IPS DF 4.7 (cell line): ENCODE measurements at regions not wholly inside any gene's neighbourhood (a gene's known extent, or its start where the extent isn't known, plus 50 kb on each side); places are given as distances from the start of the nearest gene placed in this dataset.
A peak's percentile ranks its signal among the peaks of the same experiment; 100 is the strongest.

Experiments used
- DNase-seq: peaks from one replicate; pipeline ENCODE4 v3.0.0-alpha.2; 2013; ENCODE audit warnings: low spot score; ENCODE audit errors: extremely low read depth

DNA sequence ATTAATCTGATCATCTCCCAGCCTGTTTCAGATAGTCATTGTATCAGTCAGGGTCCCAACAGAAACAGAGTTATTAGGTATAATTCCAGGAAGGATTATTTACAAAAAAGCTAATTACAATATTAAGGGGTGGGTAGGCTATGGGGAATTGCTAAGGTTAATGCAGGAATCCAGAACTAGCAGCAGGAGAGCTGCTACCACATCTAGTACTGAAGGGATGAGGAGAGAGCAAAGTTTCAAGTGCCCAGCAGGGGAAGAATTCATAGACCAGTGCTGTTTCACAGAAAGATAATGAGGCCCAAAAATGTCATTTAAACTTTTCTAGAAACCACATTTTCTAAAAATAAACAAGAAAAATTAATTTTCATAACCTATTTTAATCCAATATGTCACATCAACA is 284.2 kb downstream of the HACE1 start:
- no peak for DNase-seq

DNA sequence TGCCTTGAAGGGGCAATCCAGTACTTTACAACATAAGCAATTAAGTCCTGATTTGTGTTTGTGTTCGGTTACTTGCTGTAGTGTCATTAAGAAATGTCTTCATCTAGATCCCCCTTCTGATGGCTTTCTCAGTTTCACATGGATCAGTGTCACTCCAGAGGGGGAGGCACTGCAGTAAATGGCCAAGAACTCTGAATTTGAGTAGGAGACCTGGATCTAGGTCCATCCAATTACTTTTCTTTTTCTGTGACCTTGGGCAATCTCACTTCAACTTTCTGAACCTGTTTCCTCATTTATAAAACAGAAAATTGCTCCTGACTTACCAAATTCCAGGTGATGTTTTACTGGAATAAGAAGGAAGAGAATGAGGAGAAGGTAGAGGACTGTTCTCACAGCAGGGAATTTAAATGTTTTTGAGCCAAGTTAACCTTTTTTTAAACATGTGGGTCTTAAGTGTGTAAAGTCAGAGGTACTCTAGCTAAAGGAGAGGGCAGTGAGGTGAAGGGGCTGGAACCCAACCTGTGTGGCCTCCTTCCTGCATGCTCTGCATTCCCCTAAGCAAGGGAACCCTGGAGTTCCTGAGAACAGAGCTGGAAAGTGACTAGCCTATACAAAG is 285.5 kb downstream of the HACE1 start:
- no peak for DNase-seq

DNA sequence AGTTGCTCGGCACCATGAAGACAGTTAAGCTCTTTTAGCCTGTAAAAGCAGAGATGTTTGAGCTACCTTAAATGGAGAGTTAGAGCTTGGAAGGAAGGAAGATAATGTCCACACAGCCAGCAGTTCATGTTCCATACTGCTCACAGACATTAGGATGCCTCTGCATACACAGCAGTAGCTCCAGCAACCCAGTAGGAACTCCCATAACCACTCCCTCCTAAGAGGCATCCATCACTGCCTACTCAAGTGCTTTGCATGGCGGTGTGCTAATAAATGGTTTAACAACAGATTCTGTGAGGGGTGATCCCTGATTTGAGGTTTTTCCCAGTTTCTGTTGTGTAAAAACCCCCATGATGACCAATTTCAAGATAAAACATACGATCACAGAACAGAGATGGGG is 286.4 kb downstream of the HACE1 start:
- no peak for DNase-seq

DNA sequence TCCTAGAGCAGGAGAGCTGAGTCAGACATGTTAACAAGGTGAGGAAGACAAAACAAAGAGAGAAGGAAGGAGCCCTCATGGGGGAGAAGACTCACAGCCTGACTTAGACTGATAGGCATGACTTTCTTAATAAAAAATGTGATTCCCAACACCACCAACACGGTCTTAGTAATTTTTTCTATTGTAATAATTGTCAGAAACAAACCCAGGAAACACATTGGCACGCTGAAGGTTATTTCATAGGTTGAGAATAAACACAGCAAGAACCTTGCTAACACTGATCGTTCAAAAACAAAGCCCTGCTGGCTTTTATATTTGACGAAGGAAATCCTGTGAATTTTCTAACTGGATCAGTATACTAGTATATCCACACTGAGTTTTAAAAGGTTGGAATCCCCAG is 286.8 kb downstream of the HACE1 start:
- no peak for DNase-seq

GRCh38 chr6:104566411-104566810 is 293.3 kb downstream of the HACE1 start:
- DNase-seq: no peak

DNA sequence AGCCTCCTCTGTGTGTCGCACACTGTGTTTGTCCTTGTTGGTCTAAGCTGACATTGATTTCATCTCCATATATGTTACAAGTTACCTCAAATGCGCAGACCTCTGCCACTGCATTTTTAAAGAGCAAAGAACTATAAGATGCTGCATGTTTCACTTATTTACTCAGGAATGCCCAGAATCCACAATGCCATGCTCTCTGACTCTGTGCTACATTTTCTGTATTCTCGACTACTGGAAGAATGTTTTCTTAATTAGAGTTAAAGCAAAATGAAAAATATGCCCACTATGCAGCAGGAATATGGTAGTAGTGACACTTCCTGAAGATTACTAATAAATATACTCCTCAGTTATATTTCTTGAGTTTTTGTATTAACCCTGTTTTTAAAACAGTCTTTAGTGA is 296.4 kb downstream of the HACE1 start:
- DNase-seq: no peak

GRCh38 chr6:104559435-104560202 is 300.1 kb downstream of the HACE1 start:
- DNase-seq: no peak

DNA sequence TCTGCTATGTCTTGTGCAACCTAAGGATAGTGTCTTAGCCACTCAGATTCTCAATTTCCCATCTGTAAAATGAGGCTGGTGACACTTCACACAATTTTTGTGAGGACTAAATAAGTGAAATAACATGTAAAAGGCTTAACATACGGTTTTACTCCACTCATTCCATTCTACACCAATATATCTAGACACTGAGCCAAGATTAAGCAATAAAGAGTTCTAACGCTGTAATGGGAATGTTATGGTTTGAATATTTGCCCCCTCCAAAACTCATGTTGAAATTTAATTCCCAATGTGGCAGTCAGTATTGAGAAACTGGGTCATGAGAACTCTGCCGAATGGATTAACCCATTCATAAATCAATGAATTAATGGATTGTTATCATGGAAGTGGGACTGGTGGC is 301.0 kb downstream of the HACE1 start:
- DNase-seq: no peak

- no peak for DNase-seq
Observed at GRCh38 chr6:104548297-104548696, 311.4 kb downstream of the HACE1 start.

- no peak for DNase-seq
Observed at GRCh38 chr6:104541411-104541810, 318.3 kb downstream of the HACE1 start.

DNA sequence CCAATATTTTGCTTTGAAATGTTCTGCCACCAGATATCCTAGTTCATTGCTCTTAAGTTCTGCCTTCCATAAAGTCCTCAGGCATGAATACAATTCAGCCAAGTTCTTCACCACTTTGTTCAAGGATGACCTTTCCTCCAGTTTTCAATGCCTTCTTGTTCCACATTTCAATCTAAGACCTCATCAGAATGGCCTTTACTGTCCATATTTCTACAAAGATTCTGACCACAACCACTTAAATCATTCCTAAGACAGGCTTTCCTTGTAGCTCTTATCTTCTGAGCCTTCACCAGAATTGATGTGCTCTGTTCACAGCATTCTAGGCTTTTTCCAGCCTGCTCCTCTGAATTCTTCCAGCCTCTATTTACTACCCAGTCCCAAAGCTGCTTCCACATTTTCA is 319.0 kb downstream of the HACE1 start:
- DNase-seq: no peak

GRCh38 chr6:104539173-104539572 is 320.5 kb downstream of the HACE1 start:
- DNase-seq: no peak

DNA sequence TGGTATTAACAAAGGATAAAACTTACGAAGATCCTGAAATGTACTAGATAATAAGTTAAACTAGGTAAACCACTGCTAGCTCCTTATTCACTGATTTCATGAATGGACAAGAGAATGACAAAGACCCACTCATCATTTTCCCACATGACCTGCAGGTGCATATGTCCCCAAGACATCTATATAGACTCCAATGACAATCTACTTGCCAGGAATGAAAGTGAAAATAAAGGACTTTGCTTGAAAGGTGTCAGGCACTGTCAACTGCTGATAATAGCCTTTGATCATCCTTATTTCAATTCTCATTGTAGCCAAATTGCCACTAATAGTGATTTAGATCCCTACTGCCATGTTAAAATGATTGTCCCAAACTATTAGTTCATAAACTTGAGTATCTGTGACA is 321.8 kb downstream of the HACE1 start:
- DNase-seq: no peak

DNA sequence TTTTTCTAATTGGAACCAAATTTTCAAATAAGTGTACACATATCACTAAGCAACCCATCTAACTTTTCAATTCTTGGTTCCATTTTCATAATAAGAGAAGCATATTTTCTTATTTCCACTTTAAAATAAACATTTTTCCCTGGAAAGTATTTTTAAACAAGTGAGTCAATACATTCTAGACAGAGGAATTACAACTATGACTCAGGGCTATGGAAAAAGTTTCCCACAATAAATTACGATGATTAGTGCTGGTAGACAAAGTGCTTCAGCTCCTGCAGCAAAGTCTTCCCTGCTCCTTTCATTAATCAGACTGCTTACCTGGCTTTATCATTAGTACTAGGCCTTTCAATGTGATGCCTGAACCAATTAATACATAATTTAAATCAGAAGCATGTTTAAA is 322.5 kb downstream of the HACE1 start:
- no peak for DNase-seq

GRCh38 chr6:104532462-104532861 is 327.3 kb downstream of the HACE1 start:
- no peak for DNase-seq

GRCh38 chr6:104531646-104532045 is 328.1 kb downstream of the HACE1 start:
- DNase-seq: no peak

DNA sequence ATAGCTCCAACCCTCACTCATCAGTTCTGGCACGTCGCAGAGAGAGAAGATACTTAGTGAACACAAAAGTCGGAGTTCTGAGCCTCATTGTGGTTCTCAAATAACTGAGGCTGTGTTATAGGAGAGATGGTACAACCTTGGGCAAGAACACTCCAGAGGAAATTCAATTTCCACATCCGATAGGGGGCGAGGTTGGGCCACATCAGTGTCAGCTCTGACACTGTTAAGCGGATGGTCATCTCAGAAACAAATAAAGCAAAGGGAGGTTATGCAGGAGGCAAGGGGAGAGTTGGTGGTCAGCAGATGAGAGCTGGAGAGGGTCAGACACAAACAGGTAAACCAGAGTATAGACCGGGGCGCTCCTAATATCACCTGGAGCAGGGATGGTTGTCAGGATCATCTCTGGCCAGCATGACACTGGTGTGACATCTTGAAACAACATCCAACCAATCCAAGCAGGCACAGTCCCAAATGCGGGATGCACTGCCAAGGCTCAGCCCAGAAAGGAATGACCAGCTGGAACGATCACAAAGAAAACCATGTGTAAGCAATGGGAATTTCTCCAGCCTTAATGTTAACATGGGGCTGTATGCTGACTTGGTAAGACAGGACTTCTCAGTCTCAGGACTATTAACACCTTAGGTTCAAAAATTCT is 331.8 kb downstream of the HACE1 start:
- DNase-seq: peak; percentile 33

DNA sequence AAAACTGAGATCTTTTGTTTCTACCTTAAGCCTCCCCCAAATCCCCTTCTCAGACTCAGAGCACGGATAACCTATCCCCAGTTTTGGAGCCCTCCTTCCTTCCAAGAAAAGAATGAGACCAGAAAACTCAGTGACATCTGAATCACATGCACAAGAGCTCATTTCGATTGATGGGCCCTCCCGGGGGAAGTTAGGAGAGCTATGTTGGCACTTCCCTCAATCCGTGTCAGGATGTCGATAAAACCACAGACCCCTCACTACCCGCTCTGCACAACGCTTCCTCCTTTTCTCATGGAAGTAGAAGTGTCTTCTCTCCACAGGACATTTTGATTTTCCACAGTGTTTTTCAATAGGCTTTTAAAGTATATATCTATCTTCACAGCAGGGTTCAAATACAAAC is 332.4 kb downstream of the HACE1 start:
- no peak for DNase-seq

- DNase-seq: no peak
Observed at GRCh38 chr6:104526376-104526775, 333.3 kb downstream of the HACE1 start.

DNA sequence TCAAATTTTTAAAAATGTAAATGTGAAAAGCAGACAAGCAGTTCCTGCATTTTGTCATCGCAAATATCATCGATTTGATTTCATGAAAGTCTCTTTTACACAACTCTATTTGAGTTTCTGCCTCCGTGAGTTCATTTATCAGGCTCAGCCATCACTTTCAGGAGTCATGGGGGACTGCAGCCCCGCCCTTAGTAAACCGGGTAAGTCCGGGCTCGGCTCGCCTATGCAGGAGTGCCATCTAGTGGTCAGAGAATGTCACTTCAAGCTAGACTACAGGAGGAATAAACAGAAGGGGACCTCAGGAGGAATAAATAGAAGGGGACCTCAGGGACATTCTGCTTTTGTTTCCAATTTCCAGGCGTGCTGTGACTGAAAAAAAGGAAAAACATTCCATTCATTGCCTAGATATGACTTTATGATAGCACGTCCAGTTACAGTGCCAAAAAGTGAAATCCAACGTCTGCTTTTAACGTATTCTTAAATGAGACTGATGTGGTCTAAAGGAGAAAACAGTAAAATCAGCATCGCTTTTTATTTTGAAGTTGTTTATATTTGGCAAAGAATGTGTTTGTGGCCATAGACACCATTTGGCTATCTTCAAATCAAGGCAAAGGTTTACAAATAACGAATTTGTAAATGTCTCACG is 333.9 kb downstream of the HACE1 start:
- DNase-seq: peak; percentile 30

GRCh38 chr6:104522533-104522932 is 337.2 kb downstream of the HACE1 start:
- no peak for DNase-seq

GRCh38 chr6:104521176-104521575 is 338.5 kb downstream of the HACE1 start:
- no peak for DNase-seq
